Eye (tissue), 1 donor: ENCODE measurements at regions not wholly inside any gene's neighbourhood (a gene's known extent, or its start where the extent isn't known, plus 50 kb on each side); places are given as distances from the start of the nearest gene placed in this dataset.

ENCODE experiments used
- DNase-seq: peaks from one replicate; pipeline ENCODE4 v3.0.0-alpha.2; 2015

GRCh38 chr12:3947781-3948180 lies 74.6 kb upstream of the PARP11 start:
- no peak for DNase-seq

- DNase-seq = no peak
Measured at GRCh38 chr12:3945671-3946070, 72.5 kb upstream of the PARP11 start.

- no peak for DNase-seq
Measured at GRCh38 chr12:3944620-3945019, 71.4 kb upstream of the PARP11 start.

GRCh38 chr12:3938042-3938544 lies 64.9 kb upstream of the PARP11 start:
- no peak for DNase-seq

- no peak for DNase-seq
Measured at GRCh38 chr12:3935078-3935477, 61.9 kb upstream of the PARP11 start.

- no peak for DNase-seq
Measured at GRCh38 chr12:3933819-3934192, 60.6 kb upstream of the PARP11 start.

GRCh38 chr12:3933074-3933818 lies 60.0 kb upstream of the PARP11 start:
- no peak for DNase-seq

GRCh38 chr12:3931776-3932175 lies 58.6 kb upstream of the PARP11 start:
- DNase-seq = peak; percentile 78

GRCh38 chr12:3931206-3931605 lies 58.0 kb upstream of the PARP11 start:
- DNase-seq = no peak

- DNase-seq = peak; percentile 67
Measured at GRCh38 chr12:3929875-3930615, 56.8 kb upstream of the PARP11 start.

GRCh38 chr12:3928538-3929184 lies 55.5 kb upstream of the PARP11 start:
- peak; percentile 84 for DNase-seq

- DNase-seq = no peak
Measured at GRCh38 chr12:3925621-3926020, 52.4 kb upstream of the PARP11 start.

GRCh38 chr12:3924761-3925160 lies 51.6 kb upstream of the PARP11 start:
- DNase-seq = peak; percentile 7

GRCh38 chr12:3923021-3923420 lies 49.8 kb upstream of the PARP11 start:
- peak; percentile 48 for DNase-seq
